ENCODE measurements at regions not wholly inside any gene's neighbourhood (a gene's known extent, or its start where the extent isn't known, plus 50 kb on each side); places are given as distances from the start of the nearest gene placed in this dataset.

GRCh38 chr2:126543081-126543480 lies 112.9 kb upstream of the GYPC start:
- no peak for TF ChIP-seq CTCF (IDR thresholded peaks at IDR 0.05; ENCODE audit: insufficient read depth, low read depth, low read length, missing control alignments)
- no peak for DNase-seq (ENCODE audit: low read depth)
- H3K4me3 ChIP-seq (ENCODE audit: low read depth, low read length) = no peak overlapping the region

GRCh38 chr2:126558029-126558428 lies 97.9 kb upstream of the GYPC start:
- no peak overlapping the region for H3K4me3 ChIP-seq (ENCODE audit: low read depth, low read length)
- no peak for TF ChIP-seq CTCF (IDR thresholded peaks at IDR 0.05; ENCODE audit: insufficient read depth, low read depth, low read length, missing control alignments)
- no peak for DNase-seq (ENCODE audit: low read depth)

- no peak for TF ChIP-seq CTCF (IDR thresholded peaks at IDR 0.05; ENCODE audit: insufficient read depth, low read depth, low read length, missing control alignments)
- no peak overlapping the region for H3K4me3 ChIP-seq (ENCODE audit: low read depth, low read length)
- DNase-seq (ENCODE audit: low read depth) = no peak
Observed at GRCh38 chr2:126568734-126569133, 87.2 kb upstream of the GYPC start.

- H3K4me3 ChIP-seq (ENCODE audit: low read depth, low read length) = no peak overlapping the region
- TF ChIP-seq CTCF (IDR thresholded peaks at IDR 0.05; ENCODE audit: insufficient read depth, low read depth, low read length, missing control alignments) = no peak
- no peak for DNase-seq (ENCODE audit: low read depth)
Observed at GRCh38 chr2:126571403-126571802, 84.6 kb upstream of the GYPC start.

- no peak for DNase-seq (ENCODE audit: low read depth)
- no peak for TF ChIP-seq CTCF (IDR thresholded peaks at IDR 0.05; ENCODE audit: insufficient read depth, low read depth, low read length, missing control alignments)
- no peak overlapping the region for H3K4me3 ChIP-seq (ENCODE audit: low read depth, low read length)
Observed at GRCh38 chr2:126575631-126576030, 80.3 kb upstream of the GYPC start.

- no peak for DNase-seq (ENCODE audit: low read depth)
- TF ChIP-seq CTCF (IDR thresholded peaks at IDR 0.05; ENCODE audit: insufficient read depth, low read depth, low read length, missing control alignments) = no peak
Observed at GRCh38 chr2:126579868-126580267, 76.1 kb upstream of the GYPC start.

GRCh38 chr2:126586317-126586716 lies 69.6 kb upstream of the GYPC start:
- no peak for TF ChIP-seq CTCF (IDR thresholded peaks at IDR 0.05; ENCODE audit: insufficient read depth, low read depth, low read length, missing control alignments)
- DNase-seq (ENCODE audit: low read depth) = no peak
- no peak overlapping the region for H3K4me3 ChIP-seq (ENCODE audit: low read depth, low read length)

More at GRCh38 chr2:126579868-126580267, 76.1 kb upstream of the GYPC start:
- H3K4me3 ChIP-seq (ENCODE audit: low read depth, low read length) = no peak overlapping the region

All from GM12865 (cell line).